Posterior cingulate gyrus (tissue), 11 donors: ENCODE measurements at regions not wholly inside any gene's neighbourhood (a gene's known extent, or its start where the extent isn't known, plus 50 kb on each side); places are given as distances from the start of the nearest gene placed in this dataset.

Experiments
- DNase-seq, 10 donors: peaks; one replicate each; pipeline versions ENCODE4 v3.0.0 to v3.0.0-alpha.2; 2020 to 2021; ENCODE audit warnings: mixed read lengths in 3 of 10
- intact Hi-C: fragments of 100-400 bp; cut with DNase I; formaldehyde crosslinking; loops from one replicate; pipeline ENCODE4 v1.15.1; 2023

DNA sequence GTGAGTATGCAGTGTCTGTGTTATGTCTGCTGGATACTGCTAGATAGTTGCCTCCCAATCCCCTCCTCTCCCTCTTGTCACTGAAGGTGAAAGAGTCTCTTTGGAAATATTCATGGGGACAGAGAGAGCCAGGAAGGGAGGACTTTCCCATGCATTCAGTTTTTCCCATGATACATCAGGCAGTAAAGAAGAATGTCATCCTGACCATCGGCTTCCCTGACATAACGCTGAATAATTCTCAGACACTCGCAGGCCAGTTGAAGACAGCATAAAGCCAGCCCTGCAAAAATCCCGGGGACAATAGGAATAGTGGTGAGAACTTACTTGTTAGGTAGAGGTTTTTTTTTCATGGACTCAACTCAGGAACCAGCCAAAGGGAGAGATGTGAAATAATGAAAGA is 58.1 kb downstream of the KLF4 start:
- intact Hi-C loops = no loop called here

DNA sequence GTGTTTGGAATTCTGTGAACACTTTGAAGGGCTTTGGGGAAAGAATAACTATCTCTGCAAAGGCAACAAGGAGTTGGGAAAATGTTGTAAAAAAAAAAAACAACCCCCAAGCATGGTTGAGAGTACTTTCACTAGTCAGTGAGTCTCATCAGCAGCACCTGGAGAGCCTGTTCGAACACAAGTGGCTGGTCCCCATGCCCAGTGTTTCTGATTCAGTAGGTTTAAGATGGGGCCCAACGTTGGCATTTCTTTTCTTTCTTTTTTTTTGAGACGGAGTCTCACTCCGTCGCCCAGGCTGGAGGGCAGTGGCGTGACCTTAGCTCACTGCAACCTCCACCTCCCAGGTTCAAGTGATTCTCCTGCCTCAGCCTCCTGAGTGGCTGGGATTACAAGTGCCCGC is 59.5 kb downstream of the KLF4 start:
- intact Hi-C loops = no loop called here
- no peak for DNase-seq

More for the DNA sequence above, 58.1 kb downstream of the KLF4 start:
- no peak for DNase-seq

DNA sequence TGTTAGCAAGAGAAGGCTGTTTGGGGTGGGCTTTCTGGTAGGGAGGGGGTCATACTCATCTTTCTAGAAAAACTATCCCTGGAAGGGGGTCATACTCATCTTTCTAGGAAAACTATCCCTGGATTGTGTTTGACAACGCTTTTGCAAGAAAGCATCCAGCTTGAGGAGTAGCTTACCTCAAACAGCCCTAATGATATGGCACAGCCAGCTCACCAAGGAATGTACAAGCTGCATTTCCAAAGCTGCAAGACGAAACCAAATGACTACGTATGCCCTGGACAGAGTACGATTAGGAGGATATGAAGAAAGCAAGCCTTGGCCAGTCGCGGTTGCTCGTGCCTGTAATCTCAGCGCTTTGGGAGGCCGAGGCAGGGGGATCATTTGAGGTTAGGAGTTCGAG is 63.4 kb downstream of the KLF4 start:
- DNase-seq = no peak
- intact Hi-C loops = no loop called here

DNA sequence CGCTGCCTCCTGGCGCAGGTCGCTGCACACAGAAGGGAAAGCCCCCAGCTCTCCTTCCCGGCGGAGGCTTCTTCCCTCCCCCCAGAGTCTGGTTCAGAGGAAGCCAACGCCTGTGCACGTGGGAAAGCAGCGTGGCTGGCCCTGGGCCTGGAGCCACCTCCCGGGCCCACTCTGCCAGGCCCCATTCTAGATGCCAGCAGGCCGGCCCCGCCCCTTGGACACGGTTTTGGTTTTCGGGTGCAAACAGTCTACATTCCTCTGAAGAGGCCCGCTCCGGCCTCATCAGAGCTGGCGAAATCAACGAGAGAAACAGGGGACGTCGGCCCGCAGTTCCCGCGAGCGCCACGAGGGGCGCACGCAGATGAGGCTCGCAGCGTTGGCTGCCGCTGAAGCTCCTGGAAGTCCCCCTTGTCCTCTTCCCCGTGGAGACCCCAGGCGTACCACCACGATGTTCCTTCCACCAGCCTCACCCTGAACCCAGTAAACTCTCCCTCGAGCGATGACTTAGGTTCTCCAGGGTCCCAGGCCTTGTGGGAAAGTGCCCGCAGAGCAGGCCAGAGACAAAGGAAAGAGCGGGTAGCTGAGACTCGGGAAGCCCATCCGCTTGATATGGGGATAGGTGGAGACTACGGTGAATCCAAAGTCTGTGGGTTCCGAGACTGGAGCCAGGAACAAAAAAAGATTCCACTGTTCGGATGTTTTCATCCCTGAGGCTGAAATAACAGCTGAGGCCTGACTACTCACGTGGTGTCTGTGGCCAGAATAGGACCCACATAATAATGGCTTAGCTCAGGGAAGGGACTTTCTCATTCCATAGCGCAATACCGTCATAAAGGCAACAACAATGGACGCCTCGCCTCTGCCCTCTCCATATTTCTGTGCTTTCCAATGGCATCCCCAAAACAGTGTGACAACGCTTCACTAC is 64.2 kb downstream of the KLF4 start:
- peak; percentile 43 to 91 (median 58) for DNase-seq
- intact Hi-C loops = no loop called here

DNA sequence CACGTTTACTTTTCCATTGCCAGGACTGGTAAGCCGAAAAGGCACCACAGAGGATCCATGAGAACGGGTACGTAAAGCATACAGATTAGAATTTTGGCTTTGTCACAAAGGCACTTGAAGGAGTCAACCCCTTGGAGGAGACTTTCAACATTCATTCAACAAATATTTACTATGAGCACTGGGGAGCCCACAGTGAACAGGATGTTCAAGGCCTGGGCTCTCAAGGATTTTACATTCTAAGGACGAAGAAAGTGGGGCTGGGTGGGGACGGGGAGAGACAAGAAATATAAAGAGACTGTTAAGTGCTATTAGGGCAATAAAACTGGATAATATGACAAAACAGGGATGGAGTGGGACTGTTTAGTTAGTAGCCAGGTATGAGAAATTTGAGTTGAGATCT is 66.0 kb downstream of the KLF4 start:
- no peak for DNase-seq
- intact Hi-C loops = no loop called here

DNA sequence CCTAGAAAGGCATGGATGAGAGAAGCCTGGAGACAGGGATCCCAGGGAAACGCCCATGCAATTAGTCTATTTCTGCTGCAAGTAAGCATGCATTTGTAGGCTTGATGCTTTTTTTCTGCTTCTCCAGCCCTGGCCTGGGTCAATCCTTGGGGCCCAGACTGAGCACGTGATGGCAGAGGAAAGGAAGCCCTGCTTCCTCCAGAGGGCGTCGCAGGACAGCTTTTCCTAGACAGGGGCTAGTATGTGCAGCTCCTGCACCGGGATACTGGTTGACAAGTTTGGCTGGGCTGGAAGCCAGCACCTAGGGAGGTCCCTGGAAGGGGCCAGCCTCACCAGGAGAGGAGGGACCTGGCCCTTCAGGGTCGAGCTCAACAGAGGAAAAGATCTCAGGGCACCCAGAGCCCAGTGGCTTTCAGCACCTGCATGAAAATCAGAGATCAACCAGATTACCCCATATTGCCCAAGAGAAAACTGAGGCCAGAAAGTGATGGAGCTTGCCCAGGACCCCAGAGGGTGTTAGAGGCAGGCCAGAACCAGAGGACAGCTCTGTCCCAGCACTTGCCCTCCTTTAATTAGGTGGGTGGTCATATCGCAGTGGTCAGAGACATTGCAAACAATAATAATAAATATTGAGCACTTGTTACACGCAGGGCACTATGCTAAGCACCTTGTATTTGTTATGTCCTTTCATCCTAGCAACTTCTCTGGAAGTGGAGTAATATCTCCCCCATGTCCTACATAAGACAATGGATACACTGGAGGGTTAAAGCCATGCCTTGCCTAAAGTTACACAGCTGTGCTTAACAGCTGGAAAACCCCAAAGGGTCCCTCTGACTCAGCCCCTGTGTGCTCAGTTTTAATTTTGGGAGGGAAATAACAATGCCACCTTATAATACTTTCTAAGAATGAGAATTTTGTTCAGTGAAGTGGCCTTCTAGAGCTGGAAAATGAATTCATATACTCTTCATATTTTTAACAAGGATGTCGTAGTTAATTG is 67.1 kb downstream of the KLF4 start:
- DNase-seq = peak in 8 of 10 donors; percentile 11 to 88 (median 38)
- intact Hi-C loops = no loop called here

DNA sequence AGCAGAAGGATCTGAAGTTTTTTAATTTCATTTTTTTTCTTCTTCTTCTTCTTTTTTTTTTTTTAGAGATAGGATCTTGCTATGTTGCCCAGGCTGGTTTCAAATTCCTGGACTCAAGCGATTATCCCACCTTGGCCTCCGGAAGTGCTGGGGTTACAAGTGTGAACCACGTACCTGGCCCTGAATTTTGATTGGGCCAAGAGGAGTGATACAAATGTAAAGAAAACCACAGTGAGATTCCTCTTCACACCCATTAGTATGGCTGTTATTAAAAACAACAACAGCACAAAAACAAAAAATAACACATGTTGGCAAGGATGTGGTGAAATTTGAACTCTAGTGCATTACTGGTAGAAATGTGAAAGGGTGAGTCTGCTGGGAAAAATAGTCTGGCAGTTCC is 79.1 kb downstream of the KLF4 start:
- intact Hi-C loops = no loop called here
- no peak for DNase-seq

DNA sequence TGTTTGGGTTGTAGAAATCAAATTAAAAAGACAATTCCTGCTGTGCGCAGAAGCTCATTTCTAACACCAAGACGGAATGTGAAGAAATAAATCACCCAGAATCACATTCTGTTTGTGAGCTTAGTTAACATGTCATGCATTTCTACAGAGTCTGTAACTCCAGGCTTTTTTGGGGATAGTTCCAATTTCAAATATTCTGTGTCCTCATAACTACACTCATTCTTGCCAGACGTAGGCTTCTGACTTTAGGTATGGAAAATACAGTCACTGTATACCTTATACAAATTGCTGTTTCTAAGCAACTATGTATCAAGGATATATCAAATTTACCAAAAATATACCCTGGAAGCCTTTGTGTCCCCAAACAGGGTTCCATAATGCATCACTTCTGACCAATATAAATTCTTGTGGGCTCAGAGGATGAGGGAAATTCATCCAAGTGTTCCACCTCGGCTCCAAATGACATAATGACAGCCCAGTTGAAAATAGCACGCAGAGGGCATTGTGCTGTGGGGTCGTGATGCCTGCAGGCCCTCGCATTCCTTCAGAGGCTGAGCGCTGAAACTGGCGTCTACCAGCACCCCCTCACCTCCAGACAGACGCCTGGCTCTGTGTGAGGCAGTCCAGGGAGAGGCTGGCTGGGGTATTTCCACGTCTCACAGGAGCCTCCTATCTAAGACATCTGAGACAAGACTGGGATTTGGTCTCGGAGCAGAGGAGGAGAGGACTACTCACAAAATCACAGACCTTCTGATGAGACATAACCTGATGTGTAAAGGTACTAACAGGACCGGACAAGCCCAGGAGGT is 79.8 kb downstream of the KLF4 start:
- no peak for DNase-seq
- intact Hi-C loops = no loop called here

DNA sequence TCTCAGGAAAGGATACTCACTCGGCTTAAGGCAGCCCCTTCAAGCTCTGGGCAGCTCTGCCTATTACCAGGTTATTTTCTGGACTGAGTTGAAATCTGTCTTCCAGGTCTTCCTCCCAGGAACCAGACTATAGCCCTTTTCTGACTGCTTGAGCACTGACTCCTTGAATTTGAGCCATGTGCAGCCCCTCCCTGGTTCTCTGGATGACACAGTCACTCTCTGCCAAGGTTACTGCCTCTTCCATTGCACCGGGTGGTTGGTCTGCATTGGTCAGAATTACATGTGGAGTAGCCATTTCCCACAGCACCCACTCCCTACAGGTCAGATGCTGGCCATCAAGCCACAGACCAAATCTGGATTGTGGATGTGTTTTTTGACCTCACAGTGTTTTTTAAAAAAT is 81.9 kb downstream of the KLF4 start:
- DNase-seq = no peak
- intact Hi-C loops = no loop called here

DNA sequence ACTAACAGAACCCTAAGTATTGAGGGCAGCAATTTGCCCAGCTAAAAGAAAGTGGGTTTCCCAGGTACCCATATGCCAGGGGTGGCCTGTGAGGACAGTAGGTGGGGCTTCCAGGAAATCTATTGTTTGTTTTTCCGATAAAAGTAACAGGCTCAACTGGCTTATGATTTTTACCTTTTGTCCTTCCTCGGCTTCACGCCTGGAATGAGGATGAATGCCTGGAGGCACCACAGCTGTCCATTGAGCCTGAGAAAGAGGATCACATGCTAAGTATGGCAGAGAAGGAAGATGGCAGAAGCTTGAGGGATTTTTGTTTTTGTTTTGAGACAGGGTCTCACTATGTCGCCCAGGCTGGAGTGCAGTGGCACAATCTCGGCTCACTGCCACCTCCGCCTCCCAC is 84.1 kb downstream of the KLF4 start:
- intact Hi-C loops = no loop called here
- DNase-seq = no peak

DNA sequence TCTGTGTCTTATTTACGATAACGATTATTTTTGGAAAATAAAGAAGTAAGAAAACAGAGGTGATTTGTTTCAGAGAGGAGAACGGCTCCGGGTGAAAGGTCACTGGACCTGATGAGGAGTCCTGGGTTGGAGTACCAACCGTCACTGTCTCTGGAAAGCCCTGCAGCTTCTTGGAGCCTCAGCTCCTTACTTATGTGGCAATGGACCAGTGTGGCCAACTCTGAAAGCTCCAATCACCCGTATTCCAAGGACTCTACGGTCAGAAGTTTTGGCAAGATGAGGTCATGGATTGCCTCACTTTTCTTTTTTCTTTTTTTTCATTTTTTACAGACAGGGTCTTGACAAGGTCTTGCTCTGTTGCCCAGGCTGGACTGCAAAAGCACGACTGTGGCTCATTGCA is 84.8 kb downstream of the KLF4 start:
- intact Hi-C loops = no loop called here
- DNase-seq = no peak

DNA sequence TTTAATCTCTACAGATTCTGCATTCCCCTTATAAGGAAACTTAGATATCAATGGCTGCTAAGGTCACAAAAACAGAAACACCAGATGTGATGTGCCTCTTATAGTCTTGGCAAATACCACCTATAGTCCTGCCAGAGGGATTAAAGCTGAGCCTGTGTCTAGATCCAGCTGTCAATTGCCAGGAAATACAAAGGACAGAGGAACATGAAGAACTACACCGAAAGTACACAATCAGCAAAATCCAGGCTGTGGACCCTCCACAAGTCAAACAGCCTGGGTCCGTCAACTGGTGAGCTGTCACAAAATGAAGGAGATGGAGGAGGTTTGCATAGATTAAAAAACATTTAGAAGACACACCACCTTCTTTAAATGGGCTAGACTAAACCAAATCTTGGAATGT is 85.4 kb downstream of the KLF4 start:
- DNase-seq = no peak
- intact Hi-C loops = no loop called here

DNA sequence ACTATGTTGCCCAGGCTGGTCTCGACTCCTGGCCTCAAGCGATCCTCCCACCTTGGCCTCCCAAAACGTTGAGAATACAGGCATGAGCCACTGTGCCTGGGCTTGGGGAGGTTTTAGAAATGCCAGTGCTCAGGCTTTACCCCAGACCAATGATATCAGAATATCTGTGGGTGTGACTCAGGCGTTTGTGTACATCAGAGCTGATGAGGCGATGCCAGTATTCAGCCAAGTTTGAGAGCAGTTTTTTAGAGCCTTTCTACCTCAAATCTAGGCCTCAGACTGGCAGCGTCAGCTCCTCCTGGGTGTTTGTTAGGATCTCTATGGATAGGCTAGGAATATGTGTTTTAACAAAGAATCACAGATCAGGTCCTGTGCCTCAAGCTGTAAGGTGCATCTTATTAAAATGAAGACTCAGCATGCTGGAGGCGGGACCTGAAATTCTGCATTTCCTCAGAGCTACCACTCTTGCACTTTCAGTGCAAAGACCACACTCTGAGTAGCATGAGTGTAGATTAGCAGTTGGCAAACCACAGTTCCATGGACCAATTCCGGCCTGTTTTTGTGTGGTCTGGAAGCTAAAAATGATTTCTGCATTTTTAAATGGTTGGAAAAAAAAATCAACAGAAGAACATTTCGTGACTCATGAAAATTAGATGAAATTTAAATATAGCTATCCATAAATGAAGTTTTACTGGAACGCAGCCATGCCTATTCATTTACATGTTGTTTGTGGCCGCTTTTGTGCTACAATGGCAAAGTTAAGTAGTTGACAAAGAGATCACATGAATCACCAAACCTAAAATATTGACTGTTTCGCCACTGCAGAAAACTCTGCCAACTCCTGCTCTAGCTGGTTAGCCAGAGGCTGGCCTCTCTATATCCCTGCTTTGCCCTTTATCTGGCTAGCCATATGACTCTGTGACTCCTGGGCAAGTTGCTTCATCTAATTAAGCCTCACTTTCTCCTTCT is 92.2 kb downstream of the KLF4 start:
- DNase-seq = no peak
- intact Hi-C loops = no loop called here

DNA sequence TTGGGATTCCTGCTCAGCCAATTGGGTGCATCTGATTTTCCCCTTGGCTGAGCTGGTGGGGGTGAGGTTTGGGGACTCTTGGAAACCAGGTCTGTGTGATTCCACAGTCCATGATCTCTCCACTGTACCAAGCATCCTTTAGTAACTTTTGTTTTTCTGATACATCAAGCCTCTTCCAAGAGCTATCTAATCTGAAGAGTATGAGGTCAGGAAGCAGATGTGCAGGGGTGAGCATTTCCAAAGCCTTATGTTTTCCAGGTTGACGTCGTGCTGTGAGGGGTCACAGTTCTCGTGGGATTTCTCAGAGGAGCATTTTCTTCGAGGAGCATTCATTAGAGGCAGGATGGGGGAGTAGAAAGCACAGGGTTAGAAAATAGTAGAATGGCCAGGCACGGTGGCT is 95.3 kb downstream of the KLF4 start:
- DNase-seq = no peak
- intact Hi-C loops = no loop called here

DNA sequence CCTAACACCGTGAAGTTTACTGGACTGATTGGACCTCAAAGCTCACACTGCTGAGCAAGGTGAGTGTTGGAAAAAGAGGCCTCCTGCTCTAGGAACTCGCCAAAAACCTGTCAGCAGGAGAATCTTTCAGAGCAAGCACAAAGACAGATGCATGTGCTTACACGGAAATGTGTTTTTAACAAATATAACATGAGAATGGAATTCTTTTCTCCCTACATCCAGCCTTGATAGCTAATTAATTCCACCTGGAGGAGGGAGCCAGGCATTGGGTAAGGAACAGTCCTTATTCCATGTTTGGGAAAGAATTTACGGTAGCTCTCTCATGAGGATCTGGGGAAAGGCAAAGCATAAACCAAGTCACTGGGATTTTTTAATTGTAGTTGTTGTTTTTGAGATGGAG is 98.8 kb downstream of the KLF4 start:
- intact Hi-C loops = no loop called here

DNA sequence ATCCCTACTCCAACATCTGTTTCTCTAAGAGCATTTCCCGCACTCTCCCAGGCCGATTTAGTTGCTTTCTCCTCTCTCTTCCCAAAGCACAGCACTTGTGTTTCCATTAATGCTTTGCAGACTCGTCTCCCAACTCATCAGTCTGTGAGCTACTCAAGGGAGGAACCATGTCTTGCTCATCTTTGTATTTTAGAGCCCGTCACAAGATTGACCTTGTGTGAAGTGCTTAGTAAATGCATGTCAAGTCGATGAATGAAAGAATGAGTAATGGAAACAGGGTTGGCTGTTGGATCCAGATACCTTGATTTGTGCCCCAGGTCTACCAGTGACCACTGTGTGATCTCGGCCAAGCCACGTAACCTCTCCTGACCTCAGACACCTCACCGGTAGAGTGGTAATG is 99.3 kb downstream of the KLF4 start:
- DNase-seq = no peak

More for the DNA sequence above, 98.8 kb downstream of the KLF4 start:
- DNase-seq = no peak

DNA sequence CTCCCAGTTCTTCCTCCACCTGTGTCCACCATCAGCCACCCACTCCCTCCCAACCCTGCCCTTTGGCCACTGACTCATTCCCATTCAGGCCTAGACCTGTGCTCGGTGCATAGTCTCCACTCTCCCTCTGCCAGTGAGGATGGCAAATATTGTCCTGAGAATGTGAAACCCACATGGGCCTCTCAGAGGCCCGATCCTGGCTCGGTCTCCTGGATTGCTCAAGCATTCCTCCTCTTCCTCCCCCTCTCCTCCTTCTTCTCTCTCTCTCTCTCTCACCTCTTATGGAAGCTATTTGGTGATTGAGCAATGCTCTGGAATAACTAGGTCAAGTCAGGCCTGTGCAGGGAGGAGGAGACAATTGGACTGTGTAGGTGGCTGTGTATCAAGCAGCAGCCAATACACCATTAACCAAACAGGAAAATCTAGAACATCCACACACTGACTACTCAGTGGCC is 99.9 kb downstream of the KLF4 start:
- no peak for DNase-seq
- intact Hi-C loops = no loop called here

More for the DNA sequence above, 99.3 kb downstream of the KLF4 start:
- intact Hi-C loops = no loop called here

DNA sequence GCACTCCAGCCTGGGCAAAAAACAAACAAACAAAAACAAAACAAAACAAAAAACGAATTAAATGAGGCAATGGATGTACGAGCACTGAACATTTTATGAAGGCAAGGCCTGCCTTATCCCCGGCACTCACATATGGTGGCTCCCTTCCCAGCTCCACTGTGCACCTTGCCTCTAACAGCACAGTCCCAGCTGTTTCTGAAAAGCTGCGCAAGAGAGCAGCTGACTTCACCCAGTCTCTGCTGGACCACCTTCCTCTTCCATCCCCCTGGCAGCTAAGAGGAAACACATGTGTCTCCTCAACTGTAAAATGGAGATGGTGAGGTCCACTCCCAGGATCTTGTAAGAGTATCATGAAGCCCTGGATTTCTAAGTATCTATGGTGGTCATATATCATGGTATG is 100.7 kb downstream of the KLF4 start:
- DNase-seq = no peak
- intact Hi-C loops = no loop called here

DNA sequence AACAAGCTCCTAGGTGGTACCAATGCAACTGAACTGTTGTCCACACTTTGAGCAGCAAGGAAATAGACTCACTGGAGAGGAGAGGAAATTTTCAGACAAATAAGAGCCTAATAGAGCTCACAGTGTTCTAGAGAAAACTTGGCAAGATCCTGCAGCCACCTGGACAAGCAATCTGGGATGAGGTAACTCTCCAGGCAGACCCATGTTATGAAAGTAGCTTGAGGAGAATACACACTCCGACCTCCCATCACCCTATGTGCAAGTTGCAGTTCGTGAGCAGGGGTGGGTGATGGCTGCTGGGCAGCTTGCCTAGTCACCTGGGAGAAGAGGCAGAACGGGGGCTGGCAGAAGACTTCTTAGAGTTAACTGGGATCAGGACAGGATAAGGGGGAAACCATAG is 102.2 kb downstream of the KLF4 start:
- intact Hi-C loops = no loop called here
- peak in 1 of 10 donors; percentile 11 for DNase-seq
